ENCODE measurements at regions not wholly inside any gene's neighbourhood (a gene's known extent, or its start where the extent isn't known, plus 50 kb on each side); places are given as distances from the start of the nearest gene placed in this dataset.

- no peak for DNase-seq
These were observed 317.6 kb upstream of the CNKSR2 start for GRCh38 chrX:21056622-21057021.

- DNase-seq: no peak
These were observed 327.2 kb upstream of the CNKSR2 start for GRCh38 chrX:21047034-21047455.

GRCh38 chrX:21014326-21014725 lies 359.9 kb upstream of the CNKSR2 start:
- DNase-seq: no peak

- DNase-seq: no peak
These were observed 369.4 kb upstream of the CNKSR2 start for GRCh38 chrX:21004835-21005234.

GRCh38 chrX:20995829-20996228 lies 378.4 kb upstream of the CNKSR2 start:
- DNase-seq: no peak

GRCh38 chrX:20989361-20989760 lies 384.9 kb upstream of the CNKSR2 start:
- no peak for DNase-seq

- DNase-seq: no peak
These were observed 385.4 kb upstream of the CNKSR2 start for GRCh38 chrX:20988804-20989203.

GRCh38 chrX:20988118-20988517 lies 386.1 kb upstream of the CNKSR2 start:
- no peak for DNase-seq

- DNase-seq: no peak
These were observed 393.8 kb upstream of the CNKSR2 start for GRCh38 chrX:20980426-20980825.

GRCh38 chrX:20974326-20974725 lies 399.9 kb upstream of the CNKSR2 start:
- DNase-seq: no peak

GRCh38 chrX:20973038-20973437 lies 401.2 kb upstream of the CNKSR2 start:
- DNase-seq: no peak

- no peak for DNase-seq
These were observed 403.0 kb upstream of the CNKSR2 start for GRCh38 chrX:20971250-20971649.

GRCh38 chrX:20969565-20969964 lies 404.7 kb upstream of the CNKSR2 start:
- DNase-seq: no peak

- no peak for DNase-seq
These were observed 405.2 kb upstream of the CNKSR2 start for GRCh38 chrX:20968996-20969395.

- no peak for DNase-seq
These were observed 406.5 kb upstream of the CNKSR2 start for GRCh38 chrX:20967725-20968124.

GRCh38 chrX:20965270-20966044 lies 408.8 kb upstream of the CNKSR2 start:
- DNase-seq: no peak

GRCh38 chrX:20954014-20954413 lies 420.2 kb upstream of the CNKSR2 start:
- no peak for DNase-seq

- DNase-seq: no peak
These were observed 422.0 kb upstream of the CNKSR2 start for GRCh38 chrX:20952180-20952579.

- no peak for DNase-seq
These were observed 423.0 kb upstream of the CNKSR2 start for GRCh38 chrX:20951016-20951810.

- DNase-seq: no peak
These were observed 426.8 kb upstream of the CNKSR2 start for GRCh38 chrX:20947411-20947912.

GRCh38 chrX:20913760-20914159 lies 460.5 kb upstream of the CNKSR2 start:
- no peak for DNase-seq

- DNase-seq: no peak
These were observed 467.6 kb upstream of the CNKSR2 start for GRCh38 chrX:20906571-20906970.

- no peak for DNase-seq
These were observed 489.7 kb upstream of the CNKSR2 start for GRCh38 chrX:20884565-20884964.

- no peak for DNase-seq
These were observed 510.6 kb upstream of the CNKSR2 start for GRCh38 chrX:20863649-20864048.
